ENCODE measurements at regions not wholly inside any gene's neighbourhood (a gene's known extent, or its start where the extent isn't known, plus 50 kb on each side); places are given as distances from the start of the nearest gene placed in this dataset.

DNA sequence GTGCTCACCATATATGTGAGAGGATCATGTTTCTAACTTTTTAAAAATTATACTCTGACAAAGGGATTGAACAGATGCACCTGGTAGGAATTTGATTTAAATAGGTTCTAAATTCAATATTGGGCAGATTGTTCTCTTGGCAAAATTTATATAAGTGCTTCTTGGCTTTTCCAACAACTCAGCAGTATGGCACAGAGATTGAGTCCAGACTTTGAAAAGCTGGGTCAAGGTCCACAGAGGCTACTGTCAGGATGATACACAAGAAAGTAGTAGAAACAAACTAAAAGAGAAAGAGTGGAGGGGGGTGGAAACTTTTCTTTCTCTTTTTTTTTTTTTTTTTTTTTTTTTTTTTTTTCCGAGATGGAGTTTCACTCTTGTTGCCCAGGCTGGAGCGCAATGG lies 203.2 kb upstream of the ADAMTS9 start (continued):
- TF ChIP-seq, protein P1, sequence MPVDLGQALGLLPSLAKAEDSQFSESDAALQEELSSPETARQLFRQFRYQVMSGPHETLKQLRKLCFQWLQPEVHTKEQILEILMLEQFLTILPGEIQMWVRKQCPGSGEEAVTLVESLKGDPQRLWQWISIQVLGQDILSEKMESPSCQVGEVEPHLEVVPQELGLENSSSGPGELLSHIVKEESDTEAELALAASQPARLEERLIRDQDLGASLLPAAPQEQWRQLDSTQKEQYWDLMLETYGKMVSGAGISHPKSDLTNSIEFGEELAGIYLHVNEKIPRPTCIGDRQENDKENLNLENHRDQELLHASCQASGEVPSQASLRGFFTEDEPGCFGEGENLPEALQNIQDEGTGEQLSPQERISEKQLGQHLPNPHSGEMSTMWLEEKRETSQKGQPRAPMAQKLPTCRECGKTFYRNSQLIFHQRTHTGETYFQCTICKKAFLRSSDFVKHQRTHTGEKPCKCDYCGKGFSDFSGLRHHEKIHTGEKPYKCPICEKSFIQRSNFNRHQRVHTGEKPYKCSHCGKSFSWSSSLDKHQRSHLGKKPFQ (tag by site-specific recombination; IDR thresholded peaks at IDR 0.05): no peak
- TF ChIP-seq ZNF202 (tag by site-specific recombination; IDR thresholded peaks at IDR 0.05; ENCODE audit: borderline replicate concordance) (no peak), ZNF629 (tag by site-specific recombination; IDR thresholded peaks at IDR 0.05) (no peak), ZNF175 (tag by site-specific recombination; IDR thresholded peaks at IDR 0.05) (no peak)
- TF ChIP-seq, protein P2, sequence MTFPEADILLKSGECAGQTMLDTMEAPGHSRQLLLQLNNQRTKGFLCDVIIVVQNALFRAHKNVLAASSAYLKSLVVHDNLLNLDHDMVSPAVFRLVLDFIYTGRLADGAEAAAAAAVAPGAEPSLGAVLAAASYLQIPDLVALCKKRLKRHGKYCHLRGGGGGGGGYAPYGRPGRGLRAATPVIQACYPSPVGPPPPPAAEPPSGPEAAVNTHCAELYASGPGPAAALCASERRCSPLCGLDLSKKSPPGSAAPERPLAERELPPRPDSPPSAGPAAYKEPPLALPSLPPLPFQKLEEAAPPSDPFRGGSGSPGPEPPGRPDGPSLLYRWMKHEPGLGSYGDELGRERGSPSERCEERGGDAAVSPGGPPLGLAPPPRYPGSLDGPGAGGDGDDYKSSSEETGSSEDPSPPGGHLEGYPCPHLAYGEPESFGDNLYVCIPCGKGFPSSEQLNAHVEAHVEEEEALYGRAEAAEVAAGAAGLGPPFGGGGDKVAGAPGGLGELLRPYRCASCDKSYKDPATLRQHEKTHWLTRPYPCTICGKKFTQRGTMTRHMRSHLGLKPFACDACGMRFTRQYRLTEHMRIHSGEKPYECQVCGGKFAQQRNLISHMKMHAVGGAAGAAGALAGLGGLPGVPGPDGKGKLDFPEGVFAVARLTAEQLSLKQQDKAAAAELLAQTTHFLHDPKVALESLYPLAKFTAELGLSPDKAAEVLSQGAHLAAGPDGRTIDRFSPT (tag by site-specific recombination; IDR thresholded peaks at IDR 0.05): no peak

DNA sequence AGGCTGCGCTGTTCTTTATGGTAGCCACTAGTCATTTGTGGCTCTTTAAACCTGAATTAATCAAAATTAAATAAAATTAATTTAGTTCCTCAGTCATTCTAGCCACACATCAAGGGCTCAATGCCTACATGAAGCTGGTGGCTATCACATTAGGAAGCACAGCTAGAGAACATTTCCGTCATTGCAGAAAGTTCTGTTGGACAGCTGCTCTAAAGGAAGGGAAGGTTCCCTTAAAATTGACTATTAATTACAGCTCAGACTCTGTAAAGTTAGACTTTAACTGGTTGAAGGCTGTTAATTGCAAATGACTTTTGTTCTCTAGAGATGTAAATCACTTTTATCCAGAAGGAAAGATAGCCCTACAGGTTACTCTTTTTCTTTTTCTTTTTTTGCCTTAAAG lies 202.7 kb upstream of the ADAMTS9 start:
- CTCF ChIA-PET: interaction anchor here (0.7 kb wide), 1 partner anchor 71 kb away, joined by 3 read pairs; no protein-coding TSS in a partner anchor
- H3K4me3 ChIP-seq (ENCODE audit: low read depth, low read length): no peak overlapping the region

More for the DNA sequence above, 202.7 kb upstream of the ADAMTS9 start:
- Histone ChIP-seq H3K27ac (ENCODE audit: extremely low read depth, low read depth, low read length) (no peak overlapping the region), H3K4me1 (ENCODE audit: control insufficient read depth, insufficient read depth, low read length) (no peaks in the 10 kb centered on the region), H3K9me3 (ENCODE audit: control insufficient read depth, insufficient read depth, low read depth, low read length) (no peaks in the 10 kb centered on the region), H3K36me3 (ENCODE audit: control insufficient read depth in 2 of 2, insufficient read depth in 1 of 2, low read length in 2 of 2) (no peaks in the 10 kb centered on the region)
- TF ChIP-seq ZNF10 (tag by site-specific recombination; IDR thresholded peaks at IDR 0.05) (no peak), ZNF146 (tag by site-specific recombination; IDR thresholded peaks at IDR 0.05) (no peak), FEZF1 (tag by site-specific recombination; IDR thresholded peaks at IDR 0.05) (no peak), IKZF3 (tag by site-specific recombination; IDR thresholded peaks at IDR 0.05) (no peak), SP7 (tag by site-specific recombination; IDR thresholded peaks at IDR 0.05) (no peak)
- TF ChIP-seq, protein P3, sequence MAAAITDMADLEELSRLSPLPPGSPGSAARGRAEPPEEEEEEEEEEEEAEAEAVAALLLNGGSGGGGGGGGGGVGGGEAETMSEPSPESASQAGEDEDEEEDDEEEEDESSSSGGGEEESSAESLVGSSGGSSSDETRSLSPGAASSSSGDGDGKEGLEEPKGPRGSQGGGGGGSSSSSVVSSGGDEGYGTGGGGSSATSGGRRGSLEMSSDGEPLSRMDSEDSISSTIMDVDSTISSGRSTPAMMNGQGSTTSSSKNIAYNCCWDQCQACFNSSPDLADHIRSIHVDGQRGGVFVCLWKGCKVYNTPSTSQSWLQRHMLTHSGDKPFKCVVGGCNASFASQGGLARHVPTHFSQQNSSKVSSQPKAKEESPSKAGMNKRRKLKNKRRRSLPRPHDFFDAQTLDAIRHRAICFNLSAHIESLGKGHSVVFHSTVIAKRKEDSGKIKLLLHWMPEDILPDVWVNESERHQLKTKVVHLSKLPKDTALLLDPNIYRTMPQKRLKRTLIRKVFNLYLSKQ (tag by site-specific recombination; IDR thresholded peaks at IDR 0.05; ENCODE audit: borderline replicate concordance): no peak
- TF ChIP-seq, protein P4, sequence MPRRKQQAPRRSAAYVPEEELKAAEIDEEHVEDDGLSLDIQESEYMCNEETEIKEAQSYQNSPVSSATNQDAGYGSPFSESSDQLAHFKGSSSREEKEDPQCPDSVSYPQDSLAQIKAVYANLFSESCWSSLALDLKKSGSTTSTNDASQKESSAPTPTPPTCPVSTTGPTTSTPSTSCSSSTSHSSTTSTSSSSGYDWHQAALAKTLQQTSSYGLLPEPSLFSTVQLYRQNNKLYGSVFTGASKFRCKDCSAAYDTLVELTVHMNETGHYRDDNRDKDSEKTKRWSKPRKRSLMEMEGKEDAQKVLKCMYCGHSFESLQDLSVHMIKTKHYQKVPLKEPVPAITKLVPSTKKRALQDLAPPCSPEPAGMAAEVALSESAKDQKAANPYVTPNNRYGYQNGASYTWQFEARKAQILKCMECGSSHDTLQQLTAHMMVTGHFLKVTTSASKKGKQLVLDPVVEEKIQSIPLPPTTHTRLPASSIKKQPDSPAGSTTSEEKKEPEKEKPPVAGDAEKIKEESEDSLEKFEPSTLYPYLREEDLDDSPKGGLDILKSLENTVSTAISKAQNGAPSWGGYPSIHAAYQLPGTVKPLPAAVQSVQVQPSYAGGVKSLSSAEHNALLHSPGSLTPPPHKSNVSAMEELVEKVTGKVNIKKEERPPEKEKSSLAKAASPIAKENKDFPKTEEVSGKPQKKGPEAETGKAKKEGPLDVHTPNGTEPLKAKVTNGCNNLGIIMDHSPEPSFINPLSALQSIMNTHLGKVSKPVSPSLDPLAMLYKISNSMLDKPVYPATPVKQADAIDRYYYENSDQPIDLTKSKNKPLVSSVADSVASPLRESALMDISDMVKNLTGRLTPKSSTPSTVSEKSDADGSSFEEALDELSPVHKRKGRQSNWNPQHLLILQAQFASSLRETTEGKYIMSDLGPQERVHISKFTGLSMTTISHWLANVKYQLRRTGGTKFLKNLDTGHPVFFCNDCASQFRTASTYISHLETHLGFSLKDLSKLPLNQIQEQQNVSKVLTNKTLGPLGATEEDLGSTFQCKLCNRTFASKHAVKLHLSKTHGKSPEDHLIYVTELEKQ (tag by site-specific recombination; IDR thresholded peaks at IDR 0.05; ENCODE audit: borderline replicate concordance): no peak
- TF ChIP-seq, protein P5, sequence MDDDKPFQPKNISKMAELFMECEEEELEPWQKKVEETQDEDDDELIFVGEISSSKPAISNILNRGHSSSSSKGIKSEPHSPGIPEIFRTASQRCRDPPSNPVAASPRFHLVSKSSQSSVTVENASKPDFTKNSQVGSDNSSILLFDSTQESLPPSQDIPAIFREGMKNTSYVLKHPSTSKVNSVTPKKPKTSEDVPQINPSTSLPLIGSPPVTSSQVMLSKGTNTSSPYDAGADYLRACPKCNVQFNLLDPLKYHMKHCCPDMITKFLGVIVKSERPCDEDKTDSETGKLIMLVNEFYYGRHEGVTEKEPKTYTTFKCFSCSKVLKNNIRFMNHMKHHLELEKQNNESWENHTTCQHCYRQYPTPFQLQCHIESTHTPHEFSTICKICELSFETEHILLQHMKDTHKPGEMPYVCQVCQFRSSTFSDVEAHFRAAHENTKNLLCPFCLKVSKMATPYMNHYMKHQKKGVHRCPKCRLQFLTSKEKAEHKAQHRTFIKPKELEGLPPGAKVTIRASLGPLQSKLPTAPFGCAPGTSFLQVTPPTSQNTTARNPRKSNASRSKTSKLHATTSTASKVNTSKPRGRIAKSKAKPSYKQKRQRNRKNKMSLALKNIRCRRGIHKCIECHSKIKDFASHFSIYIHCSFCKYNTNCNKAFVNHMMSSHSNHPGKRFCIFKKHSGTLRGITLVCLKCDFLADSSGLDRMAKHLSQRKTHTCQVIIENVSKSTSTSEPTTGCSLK (tag by site-specific recombination; IDR thresholded peaks at IDR 0.05): no peak
- POLR2A ChIA-PET: no interaction called here

Measured in HEK293 (cell line).